Mesothelial cell of epicardium (in vitro differentiated cells): ENCODE measurements at regions not wholly inside any gene's neighbourhood (a gene's known extent, or its start where the extent isn't known, plus 50 kb on each side); places are given as distances from the start of the nearest gene placed in this dataset.
"Not testable (repeated sequence)": the region's sequence is repeated elsewhere in the genome, so short reads cannot be mapped to it uniquely, and the experiment has no call there.

Experiments used
- DNase-seq, 2 experiments: peaks; one replicate each; pipeline ENCODE4 v3.0.0; 2021; ENCODE audit warnings: low spot score in 2 of 2; ENCODE audit not compliant: unreplicated experiment in 2 of 2
- H3K27ac Mint-ChIP-seq: 2 replicates; pipeline ENCODE4 v1.8.0; 2021; ENCODE audit warnings: mixed read lengths
- H3K27me3 Mint-ChIP-seq: 2 replicates; pipeline ENCODE4 v1.8.0; 2021; ENCODE audit warnings: low read depth, mixed read lengths
- H3K36me3 Mint-ChIP-seq: 2 replicates; pipeline ENCODE4 v1.8.0; 2021; ENCODE audit warnings: mixed read lengths
- H3K4me1 Mint-ChIP-seq: 2 replicates; pipeline ENCODE4 v1.8.0; 2021; ENCODE audit warnings: mixed read lengths
- H3K4me3 Mint-ChIP-seq: 2 replicates; pipeline ENCODE4 v1.8.0; 2021; ENCODE audit warnings: mild to moderate bottlenecking, moderate library complexity, mixed read lengths
- H3K9me3 Mint-ChIP-seq: 2 replicates; pipeline ENCODE4 v1.8.0; 2021; ENCODE audit warnings: mixed read lengths
- TF ChIP-seq, protein P1 (sequence below): fragments of 200-600 bp; sonication (generic); IDR thresholded peaks from one replicate; pipeline ENCODE4 v1.5.0; 2021; ENCODE audit warnings: antibody characterized with exemption; ENCODE audit not compliant: unreplicated experiment

DNA sequence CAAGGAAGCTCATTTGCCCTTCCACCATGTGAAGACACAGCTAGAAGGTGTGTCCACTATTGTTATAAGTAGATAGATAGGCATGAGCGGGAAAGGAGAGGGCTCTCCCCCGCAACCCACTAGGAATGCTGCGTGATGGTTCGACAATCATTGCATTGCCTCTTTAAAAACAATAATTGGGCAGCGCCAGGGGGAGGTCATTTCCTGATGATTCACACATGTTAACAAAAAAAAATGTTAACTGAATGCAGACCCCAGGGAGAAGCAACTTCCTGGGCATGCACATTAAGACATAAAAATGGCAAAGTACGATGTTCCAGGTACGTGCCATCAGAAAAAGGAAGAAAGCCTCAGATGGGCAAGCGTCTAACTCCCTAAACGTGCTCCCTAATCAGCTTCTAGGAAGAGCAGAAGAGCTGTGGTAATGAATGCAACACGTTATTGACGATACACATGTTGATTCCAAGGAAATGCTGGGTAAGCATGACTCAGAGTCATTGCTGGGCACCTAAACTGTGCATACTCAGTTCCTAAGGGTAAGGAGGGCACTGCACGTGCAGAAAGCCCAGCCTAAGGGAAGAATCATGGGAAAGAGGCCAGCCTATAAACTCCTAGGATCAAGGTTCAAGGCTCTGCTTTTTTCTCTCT is 113.7 kb downstream of the FAM217A start:
- no peak for DNase-seq
- H3K27ac Mint-ChIP-seq: no peak overlapping the region
- peaks cover 8% of the 10 kb centered on the region for H3K4me1 Mint-ChIP-seq
- H3K36me3 Mint-ChIP-seq: no peaks in the 10 kb centered on the region
- no peaks in the 10 kb centered on the region for H3K27me3 Mint-ChIP-seq
- no peaks in the 10 kb centered on the region for H3K9me3 Mint-ChIP-seq
- TF ChIP-seq, protein P1, sequence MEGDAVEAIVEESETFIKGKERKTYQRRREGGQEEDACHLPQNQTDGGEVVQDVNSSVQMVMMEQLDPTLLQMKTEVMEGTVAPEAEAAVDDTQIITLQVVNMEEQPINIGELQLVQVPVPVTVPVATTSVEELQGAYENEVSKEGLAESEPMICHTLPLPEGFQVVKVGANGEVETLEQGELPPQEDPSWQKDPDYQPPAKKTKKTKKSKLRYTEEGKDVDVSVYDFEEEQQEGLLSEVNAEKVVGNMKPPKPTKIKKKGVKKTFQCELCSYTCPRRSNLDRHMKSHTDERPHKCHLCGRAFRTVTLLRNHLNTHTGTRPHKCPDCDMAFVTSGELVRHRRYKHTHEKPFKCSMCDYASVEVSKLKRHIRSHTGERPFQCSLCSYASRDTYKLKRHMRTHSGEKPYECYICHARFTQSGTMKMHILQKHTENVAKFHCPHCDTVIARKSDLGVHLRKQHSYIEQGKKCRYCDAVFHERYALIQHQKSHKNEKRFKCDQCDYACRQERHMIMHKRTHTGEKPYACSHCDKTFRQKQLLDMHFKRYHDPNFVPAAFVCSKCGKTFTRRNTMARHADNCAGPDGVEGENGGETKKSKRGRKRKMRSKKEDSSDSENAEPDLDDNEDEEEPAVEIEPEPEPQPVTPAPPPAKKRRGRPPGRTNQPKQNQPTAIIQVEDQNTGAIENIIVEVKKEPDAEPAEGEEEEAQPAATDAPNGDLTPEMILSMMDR: no peak
- H3K4me3 Mint-ChIP-seq: no peak overlapping the region

DNA sequence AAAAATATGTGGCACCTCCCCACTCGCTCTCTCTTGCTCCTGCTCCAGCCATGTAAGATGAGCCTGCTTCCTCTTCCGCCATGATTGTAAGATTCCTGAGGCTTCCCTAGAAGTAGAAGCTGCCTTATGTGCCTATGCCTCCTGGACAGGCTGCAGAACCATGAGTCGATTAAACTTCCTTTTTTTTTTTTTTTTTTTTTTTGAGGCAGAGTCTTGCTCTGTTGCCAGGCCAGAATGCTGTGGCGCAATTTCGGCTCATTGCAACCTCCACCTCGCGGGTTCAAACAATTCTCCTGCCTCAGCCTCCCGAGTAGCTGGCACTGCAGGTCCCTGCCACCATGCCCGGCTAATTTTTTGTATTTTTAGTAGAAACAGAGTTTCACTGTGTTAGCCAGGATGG is 112.5 kb downstream of the FAM217A start:
- no peaks in the 10 kb centered on the region for H3K27me3 Mint-ChIP-seq
- no peak overlapping the region for H3K27ac Mint-ChIP-seq
- no peak for DNase-seq
- no peaks in the 10 kb centered on the region for H3K4me1 Mint-ChIP-seq
- no peak overlapping the region for H3K4me3 Mint-ChIP-seq
- H3K36me3 Mint-ChIP-seq: no peaks in the 10 kb centered on the region
- TF ChIP-seq, protein P1: no peak
- H3K9me3 Mint-ChIP-seq: no peaks in the 10 kb centered on the region

DNA sequence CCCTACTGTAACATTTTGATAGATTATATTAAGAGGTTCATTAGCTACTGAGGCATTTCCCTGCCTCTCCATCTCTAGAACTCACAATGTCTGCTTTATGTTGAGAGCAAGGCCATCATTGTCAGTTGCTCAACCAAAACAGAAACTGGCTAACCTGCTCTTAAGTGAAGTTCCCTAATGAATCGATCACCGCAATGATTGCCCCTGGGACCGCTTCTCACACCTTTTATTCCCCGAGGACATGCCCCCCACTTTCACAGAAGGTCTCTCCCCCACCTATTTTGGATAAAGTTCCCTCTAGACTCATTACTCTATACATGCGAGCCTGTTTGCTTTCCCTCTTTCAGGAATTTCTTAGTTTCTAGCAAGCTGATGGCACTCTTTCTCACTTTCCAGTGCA is 108.8 kb downstream of the FAM217A start:
- Mint-ChIP-seq H3K27me3 (no peaks in the 10 kb centered on the region), H3K4me3 (no peak overlapping the region), H3K36me3 (no peaks in the 10 kb centered on the region), H3K27ac (no peak overlapping the region), H3K9me3 (no peaks in the 10 kb centered on the region), H3K4me1 (no peaks in the 10 kb centered on the region)
- no peak for DNase-seq
- TF ChIP-seq, protein P1: no peak

DNA sequence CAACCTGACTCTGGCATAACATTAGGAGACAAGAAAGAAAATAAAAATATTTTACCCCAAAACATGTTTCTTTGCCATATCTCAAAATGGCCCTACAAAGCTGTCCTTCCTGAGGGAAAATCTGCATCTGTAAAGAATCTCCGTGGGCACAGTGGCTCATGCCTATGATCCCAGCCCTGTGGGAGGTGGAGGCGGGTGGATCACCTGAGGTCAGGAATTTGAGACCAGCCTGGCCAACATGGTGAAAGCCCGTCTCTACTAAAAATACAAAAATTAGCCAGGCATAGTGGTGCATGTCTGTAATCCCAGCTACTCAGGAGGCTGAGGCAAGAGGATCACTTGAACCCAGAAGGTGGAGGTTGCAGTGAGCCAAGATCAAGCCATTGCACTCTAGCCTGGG is 105.8 kb downstream of the FAM217A start:
- not testable (repeated sequence) for H3K4me3 Mint-ChIP-seq, H3K27me3 Mint-ChIP-seq, DNase-seq, H3K9me3 Mint-ChIP-seq, H3K36me3 Mint-ChIP-seq, H3K4me1 Mint-ChIP-seq, H3K27ac Mint-ChIP-seq

DNA sequence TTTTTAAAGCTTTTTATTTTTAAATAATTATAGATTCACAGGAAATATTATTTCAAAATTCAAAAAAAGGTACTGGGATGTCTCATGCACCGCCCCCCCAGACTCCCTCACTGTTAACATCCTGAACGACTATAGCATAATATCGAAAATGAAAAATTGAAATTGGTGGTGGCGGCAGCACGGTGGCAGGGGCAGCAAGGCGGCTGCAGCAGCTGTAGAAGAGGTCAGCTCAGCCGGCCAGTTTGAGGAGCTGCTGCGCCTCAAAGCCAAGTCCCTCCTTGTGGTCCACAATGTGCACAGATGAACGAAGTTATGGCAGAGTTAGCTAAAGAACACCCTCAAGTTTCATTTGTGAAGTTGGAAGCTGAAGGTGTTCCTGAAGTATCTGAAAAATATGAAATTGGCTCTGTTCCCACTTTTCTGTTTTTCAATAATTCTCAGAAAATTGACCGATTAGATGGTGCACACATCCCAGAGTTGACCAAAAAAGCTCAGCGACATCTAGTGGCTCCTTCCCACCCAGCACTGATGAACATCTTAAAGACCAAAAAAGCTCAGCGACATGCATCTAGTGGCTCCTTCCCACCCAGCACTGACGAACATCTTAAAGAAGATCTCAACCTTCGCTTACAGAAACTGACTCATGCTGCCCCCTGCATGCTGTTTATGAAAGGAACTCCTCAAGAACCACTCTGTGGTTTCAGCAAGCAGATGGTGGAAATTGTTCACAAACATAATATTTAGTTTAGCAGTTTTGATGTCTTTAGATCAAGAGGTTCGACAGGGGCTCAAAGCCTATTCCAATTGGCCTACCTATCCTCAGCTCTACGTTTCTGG is 100.8 kb downstream of the FAM217A start:
- Mint-ChIP-seq H3K4me3 (no peak overlapping the region), H3K36me3 (peaks cover 8% of the 10 kb centered on the region), H3K27me3 (no peaks in the 10 kb centered on the region), H3K4me1 (peaks cover 5% of the 10 kb centered on the region), H3K27ac (no peak overlapping the region), H3K9me3 (peaks cover 4% of the 10 kb centered on the region)
- TF ChIP-seq, protein P1: peak; percentile 58
- no peak for DNase-seq

DNA sequence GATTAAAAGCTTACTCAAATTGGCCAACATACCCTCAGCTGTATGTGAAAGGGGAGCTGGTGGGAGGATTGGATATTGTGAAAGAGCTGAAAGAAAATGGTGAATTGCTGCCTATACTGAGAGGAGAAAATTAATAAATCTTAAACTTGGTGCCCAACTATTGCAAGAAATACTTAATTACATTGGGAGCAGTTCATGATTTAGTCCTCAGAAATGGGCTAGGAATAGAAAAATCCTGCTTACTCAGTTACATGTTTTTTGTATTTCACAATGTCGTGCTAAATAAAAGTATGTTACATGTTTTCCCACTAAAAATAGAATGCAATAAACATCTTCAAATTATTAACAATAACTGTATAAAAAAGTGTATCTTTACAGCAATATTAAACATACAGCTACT is 100.0 kb downstream of the FAM217A start:
- H3K27ac Mint-ChIP-seq, H3K9me3 Mint-ChIP-seq, H3K27me3 Mint-ChIP-seq, H3K4me3 Mint-ChIP-seq, DNase-seq, H3K4me1 Mint-ChIP-seq: not testable (repeated sequence)
- H3K36me3 Mint-ChIP-seq: peaks cover 12% of the 10 kb centered on the region
